Transverse colon (tissue), 4 donors: ENCODE measurements at regions not wholly inside any gene's neighbourhood (a gene's known extent, or its start where the extent isn't known, plus 50 kb on each side); places are given as distances from the start of the nearest gene placed in this dataset.
A peak's percentile ranks its signal among the peaks of the same experiment; 100 is the strongest.

Experiments
- DNase-seq: peaks from one replicate; pipeline ENCODE4 v3.0.0-alpha.2; 2019
- H3K27ac ChIP-seq, 4 donors: fragments of 200-600 bp; sonication (generic); 2 replicates each; pipeline ENCODE4 v1.5.1; 2016 to 2018; ENCODE audit warnings: inconsistent platforms in 4 of 4
- H3K27me3 ChIP-seq: fragments of 200-600 bp; sonication (generic); 2 replicates; pipeline ENCODE4 v1.5.1; 2017; ENCODE audit warnings: inconsistent platforms
- H3K36me3 ChIP-seq, 4 donors: fragments of 200-600 bp; sonication (generic); 2 replicates each; pipeline ENCODE4 v1.5.1; 2017 to 2019; ENCODE audit warnings: inconsistent platforms in 4 of 4
- H3K4me1 ChIP-seq, 4 donors: fragments of 200-600 bp; sonication (generic); 2 replicates each; pipeline ENCODE4 v1.5.1; 2017 to 2020; ENCODE audit warnings: inconsistent platforms in 4 of 4
- H3K4me3 ChIP-seq, 4 donors: fragments of 200-600 bp; sonication (generic); 1 replicate in 1 of 4; 2 replicates in 3 of 4; pipeline versions ENCODE4 v1.5.1 to v1.6.1; 2017 to 2019; ENCODE audit warnings: inconsistent platforms in 4 of 4
- H3K9me3 ChIP-seq, 2 donors: fragments of 200-600 bp; sonication (generic); 2 replicates each; pipeline ENCODE4 v1.5.1; 2017 to 2019; ENCODE audit warnings: inconsistent platforms in 2 of 2
- CTCF ChIP-seq, 5 experiments: fragments of 200-600 bp in 3 of 5; fragments of 450-650 bp in 2 of 5; sonication (generic) in 3 of 5; IDR thresholded peaks; 1 replicate in 2 of 5; 2 replicates in 3 of 5; pipeline ENCODE4 v1.5.1; 2016 to 2017; ENCODE audit warnings: antibody characterized with exemption in 5 of 5, inconsistent platforms in 3 of 5, mild to moderate bottlenecking in 2 of 5, moderate library complexity in 1 of 5
- EP300 ChIP-seq: sonication (generic); formaldehyde crosslinking; IDR thresholded peaks from one replicate; pipeline ENCODE4 v1.6.1; 2017; ENCODE audit warnings: antibody characterized with exemption, low read depth
- POLR2A ChIP-seq: fragments of 450-650 bp; IDR thresholded peaks from one replicate; pipeline ENCODE4 v1.6.1; 2016; ENCODE audit warnings: antibody characterized with exemption, mild to moderate bottlenecking, moderate library complexity
- POLR2AphosphoS5 ChIP-seq, 3 donors: sonication (generic); formaldehyde crosslinking; IDR thresholded peaks; one replicate each; pipeline ENCODE4 v1.6.1; 2016; ENCODE audit warnings: antibody characterized with exemption in 3 of 3
- WGBS, 2 donors: methylation state at CpG; one replicate each; pipeline ENCODE4 v1.1.5; 2018; ENCODE audit warnings: low coverage in 1 of 2; 5-methylcytosine and 5-hydroxymethylcytosine counted together
- in situ Hi-C, 4 donors: fragments of 200-750 bp; cut with MboI; loops; one replicate each; pipeline versions ENCODE4 v1.15.0 to v1.15.1; 2017; ENCODE audit warnings: low sequenced_read_pairs in 3 of 4, low pct_ligation_motif_present in 1 of 4, low pct_unique_long_range_greater_than_20kb in 1 of 4
- intact Hi-C: fragments of 100-400 bp; cut with DNase I; formaldehyde crosslinking; loops from one replicate; pipeline ENCODE4 v1.15.1; 2023; ENCODE audit warnings: low total_unique reads
- small RNA-seq, 4 donors: library from RNA; depleted of rRNA; stranded (forward); fragments of <200 nt; gene quantifications; one replicate each; pipeline ENCODE3, GENCODE V24; 2016

- peak overlapping the region in 2 of 4 donors; percentile 36 to 50 for H3K27ac ChIP-seq
- no peaks in the 10 kb centered on the region for H3K27me3 ChIP-seq
- no peak overlapping the region for H3K4me3 ChIP-seq
- H3K9me3 ChIP-seq = no peaks in the 10 kb centered on the region
- 57 to 67% methylated on average over 3 of the region's 3 CpGs for WGBS, 2 donors
- H3K4me1 ChIP-seq = peaks cover 0 to 12% (median 0%) of the 10 kb centered on the region in 4 donors
- H3K36me3 ChIP-seq = no peaks in the 10 kb centered on the region
- peak; percentile 55 for DNase-seq
- in situ Hi-C loops (no loop called here), intact Hi-C loops (no loop called here)
- TF ChIP-seq CTCF (IDR thresholded peaks at IDR 0.05) = no peak
- peak in 2 of 3 donors; percentile 23 to 25 for TF ChIP-seq POLR2AphosphoS5 (IDR thresholded peaks at IDR 0.05)
These were observed 122.0 kb downstream of the CDC7 start for GRCh38 chr1:91622616-91623015.

GRCh38 chr1:91623020-91623419 lies 122.4 kb downstream of the CDC7 start:
- no peaks in the 10 kb centered on the region for H3K36me3 ChIP-seq
- DNase-seq = no peak
- H3K27me3 ChIP-seq = no peaks in the 10 kb centered on the region
- H3K4me1 ChIP-seq = peaks cover 0 to 12% (median 0%) of the 10 kb centered on the region in 4 donors
- peak overlapping the region in 2 of 4 donors; percentile 36 to 50 for H3K27ac ChIP-seq
- 60 to 72% methylated on average over 1 to 2 of the region's 2 CpGs for WGBS, 2 donors
- no peak overlapping the region for H3K4me3 ChIP-seq
- H3K9me3 ChIP-seq = no peaks in the 10 kb centered on the region
- no peak for TF ChIP-seq EP300
- no peak for TF ChIP-seq POLR2AphosphoS5 (IDR thresholded peaks at IDR 0.05)
- TF ChIP-seq POLR2A = no peak
- TF ChIP-seq CTCF (IDR thresholded peaks at IDR 0.05) = no peak
- in situ Hi-C loops (no loop called here), intact Hi-C loops (no loop called here)

- H3K27ac ChIP-seq = no peak overlapping the region
- TF ChIP-seq CTCF (IDR thresholded peaks at IDR 0.05) = no peak
- TF ChIP-seq POLR2A = no peak
- TF ChIP-seq POLR2AphosphoS5 (IDR thresholded peaks at IDR 0.05) = no peak
- TF ChIP-seq EP300 = no peak
- H3K4me1 ChIP-seq = peaks cover 0 to 12% (median 0%) of the 10 kb centered on the region in 4 donors
- in situ Hi-C loops = no loop called here
- intact Hi-C loops = no loop called here
- no peak for DNase-seq
- no peaks in the 10 kb centered on the region for H3K9me3 ChIP-seq
- H3K27me3 ChIP-seq = no peaks in the 10 kb centered on the region
- WGBS, 2 donors = 85 to 92% methylated on average over 4 of the region's 4 CpGs
- no peaks in the 10 kb centered on the region for H3K36me3 ChIP-seq
- no peak overlapping the region for H3K4me3 ChIP-seq
These were observed 123.7 kb downstream of the CDC7 start for GRCh38 chr1:91624331-91624730.

Small RNA genes in the stretch of these regions (small RNA-seq; reads per million reads assigned to genes)
- gene AL714022.1 = 0 reads per million in 4 donors
